Heart right ventricle (tissue), 16 donors: ENCODE measurements at regions not wholly inside any gene's neighbourhood (a gene's known extent, or its start where the extent isn't known, plus 50 kb on each side); places are given as distances from the start of the nearest gene placed in this dataset.

Experiments used
- ATAC-seq, 8 donors: fragments of 200-7000 bp; cut with Tn5 transposase; one replicate each; pipeline ENCODE4 v1.9.1; 2020; ENCODE audit warnings: mild to moderate bottlenecking in 8 of 8, moderate library complexity in 8 of 8, moderate number of reproducible peaks in 1 of 8
- DNase-seq, 2 donors: peaks; one replicate each; pipeline ENCODE4 v3.0.0-alpha.2; 2020
- H3K27ac ChIP-seq, 10 donors: fragments of 200-600 bp; sonication (generic) in 2 of 10; one replicate each; pipeline versions ENCODE4 v1.5.0 to v1.8.0; 2020 to 2022; ENCODE audit warnings: mild to moderate bottlenecking in 3 of 10
- H3K27me3 ChIP-seq, 7 donors: fragments of 200-600 bp; one replicate each; pipeline ENCODE4 v1.8.0; 2021 to 2022; ENCODE audit warnings: mild to moderate bottlenecking in 2 of 7
- H3K36me3 ChIP-seq, 9 donors: fragments of 200-600 bp; sonication (generic) in 1 of 9; one replicate each; pipeline versions ENCODE4 v1.5.0 to v1.8.0; 2020 to 2022; ENCODE audit warnings: mild to moderate bottlenecking in 2 of 9
- H3K4me1 ChIP-seq, 9 donors: fragments of 200-600 bp; sonication (generic) in 1 of 9; one replicate each; pipeline versions ENCODE4 v1.5.0 to v1.8.0; 2020 to 2022; ENCODE audit warnings: mild to moderate bottlenecking in 4 of 9
- H3K4me3 ChIP-seq, 10 donors: fragments of 200-600 bp; sonication (generic) in 2 of 10; one replicate each; pipeline versions ENCODE4 v1.5.0 to v1.8.0; 2020 to 2022; ENCODE audit warnings: mild to moderate bottlenecking in 7 of 10, moderate library complexity in 2 of 10
- H3K9me3 ChIP-seq, 11 donors: fragments of 200-600 bp in 10 of 11; sonication (generic) in 2 of 11; one replicate each; pipeline versions ENCODE4 v1.5.0 to v1.8.0; 2013 to 2022; ENCODE audit warnings: mild to moderate bottlenecking in 2 of 11, control low read depth in 1 of 11, moderate library complexity in 1 of 11
- WGBS, 2 donors: extraction: QIAGEN DNeasy Blood & Tissue Kit; methylation state at CpG; one replicate each; pipeline ENCODE4 v1.1.7; 2013; ENCODE audit warnings: inconsistent platforms in 1 of 2; 5-methylcytosine and 5-hydroxymethylcytosine counted together
- intact Hi-C, 10 donors: fragments of 100-400 bp; cut with DNase I; formaldehyde crosslinking; loops; one replicate each; pipeline versions ENCODE4 v1.11.1 to v1.14.2; 2022
- TF ChIP-seq, protein P1 (sequence below), 9 donors: fragments of 200-600 bp; sonication (generic) in 2 of 9; IDR thresholded peaks; one replicate each; pipeline versions ENCODE4 v1.5.0 to v1.8.0; 2021 to 2022; ENCODE audit warnings: antibody characterized with exemption in 9 of 9, mild to moderate bottlenecking in 5 of 9, moderate library complexity in 1 of 9
- donor health status: Arrhythmogenic right ventricular cardiomyopathy.
- donor health status: ischemic (EF 13 %, LVEDD 7.1; RV severe dilation, severe dysfunction).
- donor health status: healthy with polysubstance abuse.
- donor health status: DM: no; HTN: yes; CAD: no.
- donor health status: DM: no; HTN: no; CAD: no.
- donor health status: ischemic (EF 25% LVEDD 6.9; RV normal size, moderate dysfunction).
- donor health status: ischemic (EF 25% LVEDD 5.7; RV mildly dilated, moderate dysfunction).
- donor health status: healthy.
- donor health status: DM: yes; HTN: yes; CAD: no.
- donor health status: Ischemic cardiomyopathy.
- donor health status: ischemic (EF 35%, LVEDD 5.7; RV mildly dilated, moderate dysfunction).
- donor health status: nonischemic (EF 11% LVEDD 7.7; RV severe dilation, severe dysfunction).
- donor health status: DM: yes; HTN: yes; CAD: no.
- donor health status: PGD.
- donor health status: ischemic (EF 29% LVEDD 5.4; RV normal size, mild dysfunction).
- donor health status: nonischemic (EF 23%, LVEDD 6.1; RV moderate dilation, normal function).

DNA sequence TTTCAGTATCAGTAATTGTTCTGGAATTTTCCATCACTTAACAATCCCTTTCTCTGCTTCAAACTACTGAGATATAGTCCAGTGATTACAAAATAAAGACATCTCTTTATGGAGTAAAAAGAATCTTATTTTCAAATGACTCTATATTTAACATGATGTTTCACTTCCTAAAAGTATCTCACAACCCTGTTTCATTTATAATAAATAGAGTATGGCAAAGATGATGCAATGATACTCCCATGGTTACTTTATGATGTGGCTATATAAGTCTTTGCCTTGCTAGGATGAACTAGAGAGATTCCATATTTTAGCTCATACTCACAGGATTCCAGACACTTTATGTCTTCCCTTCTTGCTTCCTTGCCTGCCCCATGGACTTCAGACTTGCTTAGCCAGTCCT, 953.5 kb upstream of the MDGA2 start:
- Histone ChIP-seq H3K27me3 (no peaks in the 10 kb centered on the region), H3K4me3 (no peak overlapping the region), H3K4me1 (no peaks in the 10 kb centered on the region), H3K27ac (no peak overlapping the region), H3K36me3 (no peaks in the 10 kb centered on the region), H3K9me3 (no peaks in the 10 kb centered on the region)
- TF ChIP-seq, protein P1, sequence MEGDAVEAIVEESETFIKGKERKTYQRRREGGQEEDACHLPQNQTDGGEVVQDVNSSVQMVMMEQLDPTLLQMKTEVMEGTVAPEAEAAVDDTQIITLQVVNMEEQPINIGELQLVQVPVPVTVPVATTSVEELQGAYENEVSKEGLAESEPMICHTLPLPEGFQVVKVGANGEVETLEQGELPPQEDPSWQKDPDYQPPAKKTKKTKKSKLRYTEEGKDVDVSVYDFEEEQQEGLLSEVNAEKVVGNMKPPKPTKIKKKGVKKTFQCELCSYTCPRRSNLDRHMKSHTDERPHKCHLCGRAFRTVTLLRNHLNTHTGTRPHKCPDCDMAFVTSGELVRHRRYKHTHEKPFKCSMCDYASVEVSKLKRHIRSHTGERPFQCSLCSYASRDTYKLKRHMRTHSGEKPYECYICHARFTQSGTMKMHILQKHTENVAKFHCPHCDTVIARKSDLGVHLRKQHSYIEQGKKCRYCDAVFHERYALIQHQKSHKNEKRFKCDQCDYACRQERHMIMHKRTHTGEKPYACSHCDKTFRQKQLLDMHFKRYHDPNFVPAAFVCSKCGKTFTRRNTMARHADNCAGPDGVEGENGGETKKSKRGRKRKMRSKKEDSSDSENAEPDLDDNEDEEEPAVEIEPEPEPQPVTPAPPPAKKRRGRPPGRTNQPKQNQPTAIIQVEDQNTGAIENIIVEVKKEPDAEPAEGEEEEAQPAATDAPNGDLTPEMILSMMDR (IDR thresholded peaks at IDR 0.05), result no peak
- intact Hi-C loops, result no loop called here
- DNase-seq (no peak), ATAC-seq (no peak)

DNA sequence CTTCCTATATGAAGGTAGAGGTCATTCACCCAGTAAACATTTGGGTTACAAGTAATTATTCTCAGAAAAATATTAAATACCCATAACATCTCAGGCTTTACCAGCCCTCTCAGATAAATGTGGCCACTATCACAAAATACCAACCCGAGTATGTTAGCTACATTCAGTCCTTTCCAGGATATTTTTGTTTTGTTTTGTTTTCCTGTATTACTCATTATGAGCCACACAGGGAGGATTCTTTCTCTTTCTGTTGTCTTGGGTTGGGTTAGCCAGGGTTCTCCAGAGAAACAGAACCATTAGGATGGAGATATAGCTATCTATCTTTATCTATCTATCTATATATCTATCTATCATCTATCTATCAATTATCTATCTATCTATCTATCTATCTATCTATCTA, 947.6 kb upstream of the MDGA2 start:
- DNase-seq (no peak), ATAC-seq (no peak)
- no peaks in the 10 kb centered on the region for H3K4me1 ChIP-seq
- TF ChIP-seq, protein P1 (IDR thresholded peaks at IDR 0.05), result no peak
- H3K27me3 ChIP-seq, result no peaks in the 10 kb centered on the region
- H3K4me3 ChIP-seq, result no peak overlapping the region
- H3K36me3 ChIP-seq, result no peaks in the 10 kb centered on the region
- 50 to 64% methylated on average over 1 of the region's 1 CpG for WGBS, 2 donors
- H3K9me3 ChIP-seq, result no peaks in the 10 kb centered on the region
- H3K27ac ChIP-seq, result no peak overlapping the region
- intact Hi-C loops, result no loop called here

DNA sequence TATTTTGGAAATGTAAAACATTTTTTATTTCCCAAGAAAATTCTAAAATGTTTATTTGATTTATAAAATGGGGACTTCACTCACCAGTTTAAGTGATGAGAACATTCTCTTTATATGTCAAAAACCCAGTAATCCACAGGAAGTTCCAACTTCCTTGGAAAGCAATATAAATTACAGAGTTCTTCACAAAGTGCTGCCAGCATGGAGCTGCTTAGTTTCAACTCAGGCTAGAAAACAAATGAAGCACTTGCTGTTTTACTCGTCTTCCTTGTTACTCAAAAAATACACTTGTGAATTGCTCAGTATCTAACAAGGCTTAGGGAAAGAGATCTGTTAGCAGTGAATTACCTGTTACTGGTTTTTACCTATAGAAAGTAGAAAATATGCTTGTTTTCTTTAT, 942.7 kb upstream of the MDGA2 start:
- DNase-seq, result no peak
- 19 to 21% methylated on average over 1 of the region's 1 CpG for WGBS, 2 donors

DNA sequence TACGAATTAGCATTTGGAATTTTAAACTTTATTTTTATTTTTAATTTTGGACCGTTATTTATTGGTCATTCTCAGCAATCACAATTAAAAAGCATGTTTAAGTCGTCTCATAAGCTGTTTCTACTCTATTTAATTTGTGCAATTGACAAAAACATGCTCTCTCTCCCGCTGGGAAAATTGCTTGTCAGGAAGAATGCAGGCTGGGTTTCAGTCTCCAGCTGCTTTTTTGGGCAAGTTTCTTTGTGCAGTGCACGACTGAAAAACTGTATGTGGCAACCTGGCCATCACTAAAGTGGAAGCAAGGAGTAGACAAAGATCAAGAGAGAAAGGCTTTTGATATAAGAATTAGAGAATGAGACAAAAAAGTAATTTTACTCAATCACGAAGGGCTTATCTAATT, 941.5 kb upstream of the MDGA2 start:
- intact Hi-C loops, result no loop called here
- Histone ChIP-seq H3K4me1 (no peaks in the 10 kb centered on the region), H3K4me3 (no peak overlapping the region), H3K36me3 (no peaks in the 10 kb centered on the region), H3K27ac (no peak overlapping the region), H3K27me3 (no peaks in the 10 kb centered on the region), H3K9me3 (peaks cover 0 to 7% (median 0%) of the 10 kb centered on the region in 11 donors)
- TF ChIP-seq, protein P1 (IDR thresholded peaks at IDR 0.05), result no peak
- DNase-seq (no peak), ATAC-seq (no peak)
- whole genome bisulfite sequencing, 2 donors, result 51 to 59% methylated on average over 6 of the region's 6 CpGs

More for the DNA sequence above, 942.7 kb upstream of the MDGA2 start:
- no peak for ATAC-seq
- Histone ChIP-seq H3K4me3 (no peak overlapping the region), H3K4me1 (no peaks in the 10 kb centered on the region), H3K27me3 (no peaks in the 10 kb centered on the region), H3K9me3 (peaks cover 0 to 3% (median 0%) of the 10 kb centered on the region in 11 donors), H3K27ac (no peak overlapping the region), H3K36me3 (no peaks in the 10 kb centered on the region)
- intact Hi-C loops, result no loop called here
- TF ChIP-seq, protein P1 (IDR thresholded peaks at IDR 0.05), result no peak

DNA sequence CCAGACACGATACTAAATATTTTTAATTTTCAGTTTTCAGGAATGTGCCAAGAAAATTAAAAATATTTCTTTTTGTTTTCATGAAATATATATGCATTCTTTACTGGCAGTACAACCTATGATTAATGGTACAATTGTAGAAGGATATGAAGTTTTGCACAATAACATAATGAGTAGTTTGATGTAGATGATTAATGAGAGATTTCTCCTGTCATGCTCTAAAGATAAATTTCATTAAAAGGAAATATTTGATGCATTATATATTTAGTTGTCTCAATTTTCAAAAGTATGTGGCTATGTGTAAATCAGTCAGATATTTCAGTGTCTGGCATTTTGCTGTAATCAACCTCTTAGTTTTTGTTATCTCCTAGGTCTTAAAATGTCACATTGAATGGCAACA, 940.2 kb upstream of the MDGA2 start:
- intact Hi-C loops, result no loop called here
- DNase-seq (no peak), ATAC-seq (no peak)
- H3K36me3 ChIP-seq, result no peaks in the 10 kb centered on the region
- H3K9me3 ChIP-seq, result peaks cover 0 to 18% (median 0%) of the 10 kb centered on the region in 11 donors
- TF ChIP-seq, protein P1 (IDR thresholded peaks at IDR 0.05), result no peak
- no peaks in the 10 kb centered on the region for H3K27me3 ChIP-seq
- H3K4me1 ChIP-seq, result no peaks in the 10 kb centered on the region
- H3K4me3 ChIP-seq, result no peak overlapping the region
- H3K27ac ChIP-seq, result no peak overlapping the region
- WGBS, 2 donors, result 87 to 89% methylated on average over 1 of the region's 1 CpG
